Inferior parietal cortex (tissue), 1 donor: ENCODE measurements at regions not wholly inside any gene's neighbourhood (a gene's known extent, or its start where the extent isn't known, plus 50 kb on each side); places are given as distances from the start of the nearest gene placed in this dataset.

ENCODE experiments used
- DNase-seq: peaks from one replicate; pipeline ENCODE4 v3.0.0-alpha.2; 2016; ENCODE audit errors: extremely low spot score

GRCh38 chr11:109747839-109748238 lies 325.8 kb downstream of the C11orf87 start:
- DNase-seq: no peak

DNA sequence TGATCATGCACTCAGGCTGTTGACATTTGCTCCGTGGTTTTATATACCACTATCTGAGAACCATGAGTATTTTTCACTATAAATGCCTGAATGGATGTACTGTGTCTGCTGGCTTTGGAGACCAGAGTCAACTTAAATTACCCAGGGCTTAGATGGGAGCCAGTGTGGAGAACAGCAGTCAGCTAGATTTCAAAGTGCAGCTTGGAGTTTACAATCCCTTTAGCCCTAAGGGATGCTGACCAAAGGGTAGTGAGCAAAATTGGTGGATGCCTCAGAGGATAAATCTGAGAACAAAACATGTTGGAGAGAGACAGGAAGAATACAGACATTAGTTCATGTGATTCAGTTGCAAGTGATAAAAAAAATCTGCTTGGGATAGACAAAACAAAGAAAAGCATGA lies 327.5 kb downstream of the C11orf87 start:
- DNase-seq: no peak

GRCh38 chr11:109750964-109751363 lies 329.0 kb downstream of the C11orf87 start:
- no peak for DNase-seq

- no peak for DNase-seq
Measured at GRCh38 chr11:109752212-109752825, 330.3 kb downstream of the C11orf87 start.

- no peak for DNase-seq
Measured at GRCh38 chr11:109756521-109756920, 334.5 kb downstream of the C11orf87 start.

DNA sequence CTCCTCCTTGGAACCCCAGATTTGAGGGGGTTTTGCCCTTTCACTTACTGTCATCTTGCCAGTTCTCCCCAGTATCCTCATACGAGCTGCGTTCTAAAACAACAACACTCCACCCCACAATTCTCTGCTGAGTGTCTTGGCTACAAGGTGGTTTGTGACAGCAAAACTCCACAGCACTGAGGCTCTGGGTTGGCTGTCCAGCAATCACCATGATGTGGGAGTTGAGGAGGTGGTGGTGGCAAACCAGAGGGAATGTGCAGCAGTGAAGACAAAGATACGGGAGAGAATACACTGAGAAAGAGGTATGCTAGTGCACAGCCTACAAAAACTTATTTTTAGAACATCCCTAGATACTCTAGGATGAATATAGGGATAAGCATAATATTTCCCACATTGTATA lies 335.0 kb downstream of the C11orf87 start:
- no peak for DNase-seq

GRCh38 chr11:109762546-109762945 lies 330.6 kb upstream of the ZC3H12C start:
- no peak for DNase-seq

- DNase-seq: no peak
Measured at GRCh38 chr11:109765709-109766311, 327.4 kb upstream of the ZC3H12C start.

GRCh38 chr11:109769858-109770257 lies 323.3 kb upstream of the ZC3H12C start:
- DNase-seq: no peak

DNA sequence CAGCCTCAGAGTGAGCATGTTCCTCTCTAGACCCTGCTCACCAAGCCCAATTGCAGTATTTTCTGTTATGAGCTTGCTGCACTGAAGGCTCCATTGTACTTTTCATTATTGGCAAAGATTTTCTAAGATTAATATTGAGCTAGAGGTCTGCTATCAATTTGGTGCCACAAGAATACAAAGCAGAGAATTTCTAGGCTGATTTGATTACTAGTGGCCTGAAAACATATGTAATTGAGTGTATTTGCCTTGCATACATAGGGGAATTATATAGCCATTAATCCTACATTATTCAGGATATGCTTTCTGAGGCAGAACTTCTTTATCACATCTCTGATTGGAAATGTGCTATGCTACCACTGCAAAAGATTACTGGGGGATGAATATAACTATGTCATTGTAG lies 322.9 kb upstream of the ZC3H12C start:
- DNase-seq: no peak

DNA sequence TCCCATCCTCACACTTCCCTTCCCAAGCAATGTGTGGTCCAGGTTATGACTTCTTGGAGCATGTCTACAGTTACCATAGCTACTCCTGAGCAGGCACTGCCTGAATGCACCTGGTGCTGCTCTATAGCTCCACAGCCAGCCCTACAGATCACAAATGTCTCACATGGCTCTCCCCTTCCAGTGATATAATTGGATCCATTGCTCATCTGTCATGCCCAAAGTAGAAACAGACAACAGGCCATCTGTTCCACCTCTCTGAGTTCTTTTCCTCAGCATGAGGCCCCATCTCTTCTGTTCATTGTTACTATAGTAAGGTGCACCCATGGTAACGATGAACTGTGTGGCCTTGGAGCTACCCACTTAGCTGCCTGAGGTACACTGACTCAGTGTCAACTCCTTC lies 320.3 kb upstream of the ZC3H12C start:
- DNase-seq: peak; percentile 56

DNA sequence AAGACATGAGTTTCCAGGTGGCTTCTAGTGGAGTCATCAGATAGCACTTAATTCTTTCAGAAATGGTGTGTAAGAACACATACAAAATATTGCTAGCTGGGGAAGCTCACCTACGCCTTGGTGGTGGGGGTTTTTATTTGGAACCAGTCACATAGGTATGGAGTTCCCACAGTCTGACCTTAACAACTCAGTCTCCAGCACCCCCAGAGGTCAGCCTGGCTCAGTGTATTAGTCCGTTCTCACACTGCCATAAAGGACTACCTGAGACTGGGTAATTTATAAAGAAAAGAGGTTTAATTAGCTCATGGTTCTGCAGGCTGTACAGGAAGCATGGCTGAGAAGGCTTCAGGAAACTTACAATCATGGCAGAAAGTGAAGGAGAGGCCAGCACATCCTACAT lies 317.5 kb upstream of the ZC3H12C start:
- DNase-seq: no peak

GRCh38 chr11:109783014-109783413 lies 310.2 kb upstream of the ZC3H12C start:
- no peak for DNase-seq

DNA sequence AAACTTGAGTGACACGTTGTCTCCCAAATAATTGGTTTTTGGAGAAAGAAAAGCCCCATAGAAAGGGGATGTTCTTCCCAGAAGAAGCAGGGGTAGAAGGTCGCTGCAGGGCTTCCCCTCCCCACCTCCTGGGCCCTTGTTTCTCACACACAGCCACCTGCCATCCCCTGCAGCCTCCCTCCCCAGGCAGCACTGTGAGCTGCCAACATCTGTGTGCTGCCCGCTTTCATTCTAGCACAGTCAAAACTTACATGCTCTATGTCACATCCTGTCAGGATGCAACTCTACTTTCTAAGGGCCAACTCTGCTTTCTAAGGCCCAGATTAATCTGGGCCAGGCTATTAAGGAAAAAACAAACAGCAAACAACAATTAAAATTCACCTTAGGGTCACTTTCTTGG lies 309.4 kb upstream of the ZC3H12C start:
- no peak for DNase-seq

DNA sequence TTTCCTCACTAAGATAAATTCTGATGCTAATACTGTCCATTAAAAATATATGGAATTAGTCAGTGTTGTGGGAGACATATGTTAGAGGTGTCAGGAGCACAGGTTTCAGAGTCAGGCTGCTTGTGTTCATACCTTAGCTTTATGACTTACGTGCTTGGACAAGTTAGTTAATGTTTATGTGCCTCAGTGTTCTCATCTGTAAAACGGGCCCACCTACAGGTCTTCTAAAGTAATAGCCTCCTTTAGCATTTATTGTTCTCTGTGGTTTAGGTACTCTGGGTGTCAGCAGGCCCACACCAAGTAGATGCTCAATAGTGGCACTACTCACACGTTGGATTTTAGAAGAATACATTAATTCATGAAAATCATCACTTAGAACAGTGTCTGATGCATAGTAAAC lies 308.7 kb upstream of the ZC3H12C start:
- no peak for DNase-seq

GRCh38 chr11:109785198-109785597 lies 308.0 kb upstream of the ZC3H12C start:
- DNase-seq: no peak

- DNase-seq: no peak
Measured at GRCh38 chr11:109785714-109786113, 307.5 kb upstream of the ZC3H12C start.

DNA sequence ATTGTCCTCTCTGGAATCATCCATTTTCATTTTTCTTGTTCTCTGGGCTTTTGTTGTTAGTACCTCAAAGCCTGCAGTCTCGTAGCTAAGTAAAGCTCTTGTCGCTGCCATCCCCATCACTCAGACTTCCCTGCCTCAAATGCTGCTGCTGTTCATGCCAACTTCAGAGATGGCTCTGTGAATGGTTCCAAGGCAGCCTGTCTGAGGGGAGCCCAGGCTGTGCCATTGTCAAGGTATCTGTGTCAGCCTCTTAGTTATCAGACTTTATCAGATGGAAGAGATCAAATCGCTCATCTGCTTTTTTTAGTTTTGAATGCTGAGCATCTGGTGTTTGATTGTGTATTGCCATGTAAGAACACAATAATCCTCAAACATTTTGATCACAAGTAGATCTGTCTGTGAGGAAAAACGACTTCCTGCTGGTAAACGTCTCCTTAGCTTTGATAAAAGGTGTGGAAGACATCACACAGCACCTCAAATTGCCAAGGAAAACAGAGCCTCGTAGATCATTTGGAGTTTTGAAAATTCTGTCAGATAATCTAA lies 304.2 kb upstream of the ZC3H12C start:
- DNase-seq: no peak

GRCh38 chr11:109789901-109790300 lies 303.3 kb upstream of the ZC3H12C start:
- DNase-seq: no peak

DNA sequence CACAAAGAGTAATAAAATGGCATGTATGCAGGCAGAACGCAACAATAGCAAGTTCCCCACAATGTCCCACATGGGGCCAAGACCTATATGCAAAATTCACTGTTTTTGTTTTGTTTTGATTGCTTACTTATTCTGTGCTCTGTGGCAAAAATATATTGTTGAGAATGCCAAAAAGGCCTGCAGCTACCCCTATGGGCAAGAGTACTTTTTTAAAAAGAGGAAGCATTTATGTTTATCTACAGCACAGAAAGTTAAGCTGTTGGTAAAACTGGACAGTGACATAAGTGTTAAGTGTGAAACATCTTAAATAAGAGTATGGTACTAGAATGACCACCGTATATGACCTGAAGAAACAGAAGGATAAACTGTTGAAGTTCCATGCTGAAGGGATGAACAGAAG lies 301.9 kb upstream of the ZC3H12C start:
- no peak for DNase-seq

DNA sequence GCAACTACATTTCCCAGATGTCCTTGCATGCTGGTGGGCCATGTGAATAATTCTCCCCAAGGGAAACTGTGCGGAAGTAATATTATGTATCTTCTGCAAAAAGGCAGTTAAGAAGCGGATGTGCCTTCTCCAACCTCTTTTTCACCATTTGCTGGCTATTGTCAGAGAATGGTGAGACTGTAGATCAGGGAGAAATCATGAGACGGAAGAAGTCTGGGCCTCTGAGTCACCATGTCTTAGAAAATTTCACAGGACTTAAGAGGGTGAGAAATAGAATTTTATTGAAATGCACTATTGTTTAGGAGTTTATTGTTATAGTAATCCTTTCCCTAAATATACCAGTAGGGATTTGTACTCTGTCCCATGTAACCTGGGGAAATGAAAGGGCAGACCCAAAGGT lies 298.7 kb upstream of the ZC3H12C start:
- DNase-seq: no peak

DNA sequence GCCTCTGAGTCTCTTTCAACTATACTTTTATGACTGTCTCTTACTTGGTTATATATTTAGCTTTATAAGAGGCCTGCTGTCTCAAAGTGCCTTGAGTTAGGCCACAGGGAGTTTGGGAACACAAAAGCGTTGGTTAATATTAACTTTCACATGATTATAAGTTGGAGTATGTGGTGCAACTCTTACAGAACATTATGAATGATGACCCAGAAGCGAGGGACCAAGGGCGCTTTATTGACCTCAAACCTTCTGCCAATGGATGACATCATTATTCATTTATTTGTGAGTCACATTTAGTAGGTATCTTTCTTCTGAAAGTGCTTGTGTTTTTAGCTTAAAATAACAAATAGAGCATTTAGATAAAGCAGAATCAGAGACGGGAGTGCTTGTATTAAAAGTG lies 298.0 kb upstream of the ZC3H12C start:
- no peak for DNase-seq

DNA sequence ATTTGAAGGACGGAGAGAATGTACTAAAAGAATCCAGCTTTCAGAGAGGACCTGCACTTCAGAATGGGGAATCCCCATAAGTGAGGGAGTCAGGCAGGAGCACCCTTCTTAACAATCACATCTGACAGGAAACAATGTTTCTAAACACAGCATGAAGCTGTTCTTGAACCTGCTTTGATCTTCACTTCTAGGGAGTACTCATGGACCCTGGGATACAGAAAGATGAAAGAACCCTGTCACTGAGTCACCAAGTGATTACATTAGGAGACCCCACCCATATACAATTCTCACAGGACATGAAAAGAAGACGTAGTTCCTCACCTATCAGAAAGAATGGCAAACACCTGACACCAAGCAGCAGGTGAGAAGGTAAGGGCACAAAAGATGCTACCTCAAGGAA lies 296.9 kb upstream of the ZC3H12C start:
- DNase-seq: no peak

- DNase-seq: no peak
Measured at GRCh38 chr11:109798521-109798920, 294.7 kb upstream of the ZC3H12C start.
